ENCODE measurements at regions not wholly inside any gene's neighbourhood (a gene's known extent, or its start where the extent isn't known, plus 50 kb on each side); places are given as distances from the start of the nearest gene placed in this dataset.
"Not testable (repeated sequence)": the region's sequence is repeated elsewhere in the genome, so short reads cannot be mapped to it uniquely, and the experiment has no call there.

DNA sequence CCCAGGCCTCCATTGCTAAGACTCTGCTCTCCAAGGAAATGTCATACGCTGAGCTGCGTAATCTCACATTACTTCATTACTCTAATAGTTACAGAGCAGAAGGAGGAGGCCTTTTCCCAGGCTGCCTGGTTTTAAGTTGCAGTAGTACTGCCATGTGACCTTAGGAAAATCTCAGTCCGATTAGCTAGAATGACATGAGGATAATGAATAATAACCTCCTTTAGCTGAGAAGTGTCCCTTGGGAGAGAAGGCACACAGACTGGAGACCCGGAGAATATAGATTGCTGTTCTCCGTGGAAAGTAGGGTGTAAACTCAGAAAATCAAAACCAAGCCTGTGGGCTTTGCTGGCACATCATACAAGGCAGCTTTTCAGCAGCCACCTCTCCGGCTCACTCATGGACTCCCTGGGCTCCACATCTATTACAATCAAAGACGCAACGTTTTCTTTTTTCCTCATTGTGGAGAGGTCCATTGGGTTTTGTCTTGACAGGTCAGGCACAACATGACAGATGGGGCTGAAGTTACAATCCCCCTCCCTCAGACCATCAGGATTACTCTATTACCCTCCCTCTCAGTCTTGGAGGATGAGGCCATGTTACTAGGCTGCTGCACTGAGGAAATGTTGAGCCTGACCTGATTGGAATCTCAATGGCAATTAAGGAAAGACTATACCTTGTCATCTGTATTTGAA, 134.8 kb upstream of the MB21D2 start:
- CTCF ChIA-PET = interaction anchor here (0.6 kb wide), 1 partner anchor 240 kb away, joined by 3 read pairs; no protein-coding TSS in a partner anchor
- POLR2A ChIA-PET = no interaction called here

GRCh38 chr3:193053046-193053435, 135.4 kb upstream of the MB21D2 start:
- ChIA-PET CTCF (no interaction called here), POLR2A (no interaction called here)
- no peak for DNase-seq (ENCODE audit: extremely low spot score)
- TF ChIP-seq ARNT (IDR thresholded peaks at IDR 0.05) (no peak), ELF4 (IDR thresholded peaks at IDR 0.05) (no peak), TARDBP (IDR thresholded peaks at IDR 0.05) (no peak), BHLHE40 (IDR thresholded peaks at IDR 0.05; ENCODE audit: borderline replicate concordance) (no peak), NFRKB (IDR thresholded peaks at IDR 0.05) (no peak), PKNOX1 (IDR thresholded peaks at IDR 0.05) (no peak), SUZ12 (IDR thresholded peaks at IDR 0.05) (no peak), FOXM1 (IDR thresholded peaks at IDR 0.05; ENCODE audit: borderline replicate concordance) (no peak), FOXK2 (IDR thresholded peaks at IDR 0.05) (no peak)

More for the DNA sequence above, 134.8 kb upstream of the MB21D2 start:
- no peak for TF ChIP-seq L3MBTL2 (conservative IDR thresholded peaks at IDR 0.05)
- TF ChIP-seq FOXA1 (IDR thresholded peaks at IDR 0.05) = no peak
- TF ChIP-seq ARNT (IDR thresholded peaks at IDR 0.05) = no peak
- TF ChIP-seq HDGF (IDR thresholded peaks at IDR 0.05; ENCODE audit: borderline replicate concordance) = no peak
- no peak for TF ChIP-seq NFRKB (IDR thresholded peaks at IDR 0.05)
- DNase-seq (ENCODE audit: extremely low spot score) = no peak

DNA sequence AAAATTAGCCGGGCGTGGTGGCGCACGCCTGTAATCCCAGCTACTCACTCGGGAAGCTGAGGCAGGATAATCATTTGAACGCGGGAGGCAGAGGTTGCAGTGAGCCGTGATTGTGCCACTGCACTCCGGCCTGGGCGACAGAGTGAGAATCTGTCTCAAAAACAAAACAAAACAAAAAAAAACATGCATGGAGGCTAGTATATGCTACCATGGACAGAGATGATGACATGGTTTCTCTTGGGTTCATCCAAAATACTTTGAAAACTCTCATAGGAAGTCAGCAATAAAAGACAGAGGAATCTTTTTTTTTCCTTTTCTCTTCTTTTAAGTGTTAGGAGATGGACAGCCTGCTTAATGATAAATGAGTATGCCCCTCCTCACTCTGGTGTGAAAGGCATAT, 137.7 kb upstream of the MB21D2 start:
- CTCF ChIA-PET = interaction anchor here (1.2 kb wide), 1 partner anchor 14 kb away, joined by 3 read pairs; no protein-coding TSS in a partner anchor
- no peak for TF ChIP-seq FOXM1 (IDR thresholded peaks at IDR 0.05; ENCODE audit: borderline replicate concordance)
- TF ChIP-seq HDGF (IDR thresholded peaks at IDR 0.05; ENCODE audit: borderline replicate concordance) = no peak
- TF ChIP-seq FOXK2 (IDR thresholded peaks at IDR 0.05) = no peak
- TF ChIP-seq LEF1 (IDR thresholded peaks at IDR 0.05; ENCODE audit: borderline replicate concordance) = no peak
- TF ChIP-seq BHLHE40 (IDR thresholded peaks at IDR 0.05; ENCODE audit: borderline replicate concordance) = no peak
- no peak for TF ChIP-seq ELF4 (IDR thresholded peaks at IDR 0.05)
- TF ChIP-seq TARDBP (IDR thresholded peaks at IDR 0.05) = no peak
- TF ChIP-seq SP1 (IDR thresholded peaks at IDR 0.05) = no peak
- TF ChIP-seq SUZ12 (IDR thresholded peaks at IDR 0.05) = no peak
- DNase-seq (ENCODE audit: extremely low spot score) = no peak
- POLR2A ChIA-PET = no interaction called here

DNA sequence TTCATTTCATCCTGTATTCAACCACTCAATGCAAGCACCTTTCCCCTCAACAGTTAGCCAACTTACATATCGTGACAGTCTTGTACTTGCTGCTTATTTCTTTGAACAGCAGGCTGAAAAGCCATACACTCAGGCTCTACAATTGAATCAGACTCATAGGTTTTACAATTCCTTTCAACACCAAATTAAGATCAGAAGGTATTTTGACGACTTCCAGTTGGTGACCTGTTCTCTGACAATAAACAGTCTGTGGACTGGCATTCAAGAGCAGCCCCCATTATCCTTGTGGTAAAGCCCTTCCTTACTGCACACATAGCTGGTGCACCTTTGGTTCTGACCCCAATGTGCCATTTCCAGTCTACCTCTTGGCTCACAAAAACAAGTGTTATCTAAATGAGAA, 140.0 kb upstream of the MB21D2 start:
- DNase-seq (ENCODE audit: extremely low spot score) = no peak
- TF ChIP-seq ZNF384 (IDR thresholded peaks at IDR 0.05) (no peak), SUZ12 (IDR thresholded peaks at IDR 0.05) (no peak)
- POLR2A ChIA-PET = no interaction called here
- CTCF ChIA-PET = interaction anchor here (1.0 kb wide), 1 partner anchor 19 kb away, joined by 4 read pairs; no protein-coding TSS in a partner anchor

- POLR2A ChIA-PET = no interaction called here
- CTCF ChIA-PET = no interaction called here
- DNase-seq (ENCODE audit: extremely low spot score) = no peak
- TF ChIP-seq FOXM1 (IDR thresholded peaks at IDR 0.05; ENCODE audit: borderline replicate concordance) (no peak), NFRKB (IDR thresholded peaks at IDR 0.05) (no peak), FOXA1 (IDR thresholded peaks at IDR 0.05) (no peak), SP1 (IDR thresholded peaks at IDR 0.05) (no peak), CTBP1 (IDR thresholded peaks at IDR 0.05; ENCODE audit: borderline replicate concordance) (no peak), TARDBP (IDR thresholded peaks at IDR 0.05) (no peak), SUZ12 (IDR thresholded peaks at IDR 0.05) (no peak), LEF1 (IDR thresholded peaks at IDR 0.05; ENCODE audit: borderline replicate concordance) (no peak), ELF4 (IDR thresholded peaks at IDR 0.05) (no peak), ZNF384 (IDR thresholded peaks at IDR 0.05) (no peak)
These were observed 143.3 kb upstream of the MB21D2 start for GRCh38 chr3:193060748-193061546.

- TF ChIP-seq ELF4 (IDR thresholded peaks at IDR 0.05) (no peak), TARDBP (IDR thresholded peaks at IDR 0.05) (no peak), ZNF384 (IDR thresholded peaks at IDR 0.05) (no peak), ARNT (IDR thresholded peaks at IDR 0.05) (no peak), CTBP1 (IDR thresholded peaks at IDR 0.05; ENCODE audit: borderline replicate concordance) (no peak), HDGF (IDR thresholded peaks at IDR 0.05; ENCODE audit: borderline replicate concordance) (no peak), L3MBTL2 (conservative IDR thresholded peaks at IDR 0.05) (no peak), LEF1 (IDR thresholded peaks at IDR 0.05; ENCODE audit: borderline replicate concordance) (no peak), FOXA1 (IDR thresholded peaks at IDR 0.05) (no peak), SUZ12 (IDR thresholded peaks at IDR 0.05) (no peak), FOXM1 (IDR thresholded peaks at IDR 0.05; ENCODE audit: borderline replicate concordance) (no peak), PKNOX1 (IDR thresholded peaks at IDR 0.05) (no peak), NFRKB (IDR thresholded peaks at IDR 0.05) (no peak), FOXK2 (IDR thresholded peaks at IDR 0.05) (no peak), SP1 (IDR thresholded peaks at IDR 0.05) (no peak), BHLHE40 (IDR thresholded peaks at IDR 0.05; ENCODE audit: borderline replicate concordance) (no peak)
- ChIA-PET CTCF (no interaction called here), POLR2A (no interaction called here)
- DNase-seq (ENCODE audit: extremely low spot score) = no peak
These were observed 150.7 kb upstream of the MB21D2 start for GRCh38 chr3:193068365-193068764.

DNA sequence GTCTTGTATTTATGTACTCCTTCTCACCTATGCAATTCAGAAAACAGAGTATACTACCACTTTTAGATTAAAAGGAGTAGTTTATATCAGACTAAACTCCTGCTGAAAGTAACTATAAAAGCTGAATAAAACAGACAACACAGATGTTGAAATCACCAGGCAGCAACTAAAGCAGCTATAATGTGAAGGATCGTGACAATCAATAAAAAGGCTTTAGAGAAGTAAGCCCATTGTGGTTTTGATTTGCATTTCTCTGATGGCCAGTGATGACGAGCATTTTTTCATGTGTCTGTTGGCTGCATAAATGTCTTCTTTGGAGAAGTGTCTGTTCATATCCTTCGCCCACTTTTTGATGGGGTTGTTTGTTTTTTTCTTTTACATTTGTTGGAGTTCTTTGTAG, 152.1 kb upstream of the MB21D2 start:
- POLR2A ChIA-PET; DNase-seq (ENCODE audit: extremely low spot score); CTCF ChIA-PET: not testable (repeated sequence)

All from HEK293T (cell line).